ENCODE measurements at regions not wholly inside any gene's neighbourhood (a gene's known extent, or its start where the extent isn't known, plus 50 kb on each side); places are given as distances from the start of the nearest gene placed in this dataset.

- TF ChIP-seq CTCF (IDR thresholded peaks at IDR 0.05; ENCODE audit: unreplicated experiment in 3 of 3) = no peak
- Mint-ChIP-seq H3K4me1 (peaks cover 34% of the 10 kb centered on the region), H3K9me3 (no peaks in the 10 kb centered on the region), H3K27me3 (ENCODE audit: low read depth) (no peaks in the 10 kb centered on the region), H3K36me3 (ENCODE audit: low read depth) (no peaks in the 10 kb centered on the region), H3K27ac (peak overlapping the region in 1 of 3 experiments; percentile 64), H3K4me3 (no peak overlapping the region)
Observed at GRCh38 chr13:76329004-76329403, 557.2 kb downstream of the KCTD12 start.

GRCh38 chr13:76326343-76326742 lies 559.9 kb downstream of the KCTD12 start:
- Mint-ChIP-seq H3K9me3 (no peaks in the 10 kb centered on the region), H3K27ac (no peak overlapping the region), H3K36me3 (ENCODE audit: low read depth) (no peaks in the 10 kb centered on the region), H3K4me3 (no peak overlapping the region), H3K27me3 (ENCODE audit: low read depth) (no peaks in the 10 kb centered on the region), H3K4me1 (peaks cover 16% of the 10 kb centered on the region)
- TF ChIP-seq CTCF (IDR thresholded peaks at IDR 0.05; ENCODE audit: unreplicated experiment in 3 of 3) = no peak

GRCh38 chr13:76319921-76320320 lies 566.3 kb downstream of the KCTD12 start:
- H3K27ac Mint-ChIP-seq = no peak overlapping the region
- H3K36me3 Mint-ChIP-seq (ENCODE audit: low read depth) = no peaks in the 10 kb centered on the region
- TF ChIP-seq CTCF (IDR thresholded peaks at IDR 0.05; ENCODE audit: unreplicated experiment in 3 of 3) = no peak
- H3K4me3 Mint-ChIP-seq = no peak overlapping the region
- no peaks in the 10 kb centered on the region for H3K4me1 Mint-ChIP-seq
- H3K27me3 Mint-ChIP-seq (ENCODE audit: low read depth) = no peaks in the 10 kb centered on the region
- H3K9me3 Mint-ChIP-seq = no peaks in the 10 kb centered on the region

GRCh38 chr13:76316998-76317527 lies 569.1 kb downstream of the KCTD12 start:
- no peaks in the 10 kb centered on the region for H3K4me1 Mint-ChIP-seq
- H3K27ac Mint-ChIP-seq = no peak overlapping the region
- no peaks in the 10 kb centered on the region for H3K9me3 Mint-ChIP-seq
- H3K27me3 Mint-ChIP-seq (ENCODE audit: low read depth) = no peaks in the 10 kb centered on the region
- no peaks in the 10 kb centered on the region for H3K36me3 Mint-ChIP-seq (ENCODE audit: low read depth)
- no peak for TF ChIP-seq CTCF (IDR thresholded peaks at IDR 0.05; ENCODE audit: unreplicated experiment in 3 of 3)
- no peak overlapping the region for H3K4me3 Mint-ChIP-seq

- Mint-ChIP-seq H3K9me3 (no peaks in the 10 kb centered on the region), H3K4me1 (no peaks in the 10 kb centered on the region), H3K36me3 (ENCODE audit: low read depth) (no peaks in the 10 kb centered on the region), H3K4me3 (no peak overlapping the region), H3K27ac (no peak overlapping the region), H3K27me3 (ENCODE audit: low read depth) (no peaks in the 10 kb centered on the region)
- TF ChIP-seq CTCF (IDR thresholded peaks at IDR 0.05; ENCODE audit: unreplicated experiment in 3 of 3) = no peak
Observed at GRCh38 chr13:76314495-76314894, 571.7 kb downstream of the KCTD12 start.

- TF ChIP-seq CTCF (IDR thresholded peaks at IDR 0.05; ENCODE audit: unreplicated experiment in 3 of 3) = no peak
- peaks cover 11% of the 10 kb centered on the region for H3K4me1 Mint-ChIP-seq
- no peak overlapping the region for H3K4me3 Mint-ChIP-seq
- peak overlapping the region; percentile 70 to 76 (median 72) for H3K27ac Mint-ChIP-seq
- no peaks in the 10 kb centered on the region for H3K27me3 Mint-ChIP-seq (ENCODE audit: low read depth)
- H3K36me3 Mint-ChIP-seq (ENCODE audit: low read depth) = no peaks in the 10 kb centered on the region
- H3K9me3 Mint-ChIP-seq = no peaks in the 10 kb centered on the region
Observed at GRCh38 chr13:76307142-76307541, 579.1 kb downstream of the KCTD12 start.
